ENCODE measurements at regions not wholly inside any gene's neighbourhood (a gene's known extent, or its start where the extent isn't known, plus 50 kb on each side); places are given as distances from the start of the nearest gene placed in this dataset.

- Histone ChIP-seq H3K4me3 (no peak overlapping the region), H3K27ac (no peak overlapping the region), H3K9me3 (no peaks in the 10 kb centered on the region), H3K36me3 (no peaks in the 10 kb centered on the region), H3K27me3 (no peaks in the 10 kb centered on the region), H3K4me1 (no peaks in the 10 kb centered on the region)
- no peak for DNase-seq
- in situ Hi-C loops (cut with MboI; ENCODE audit: low sequenced_read_pairs in 4 of 4) (no loop called here), intact Hi-C loops (cut with DNase I; ENCODE audit: low total_unique reads) (no loop called here)
- TF ChIP-seq CTCF (IDR thresholded peaks at IDR 0.05 in 4 of 5, conservative IDR thresholded peaks at IDR 0.05 in 1 of 5) (no peak), POLR2A (IDR thresholded peaks at IDR 0.05) (no peak)
- no peak for ATAC-seq
These were observed 277.6 kb downstream of the GASK1B start for GRCh38 chr4:157895205-157895604.

GRCh38 chr4:157889788-157890187 is 283.0 kb downstream of the GASK1B start:
- intact Hi-C loops (cut with DNase I; ENCODE audit: low total_unique reads), result no loop called here
- DNase-seq, result no peak
- no peak for TF ChIP-seq POLR2A (IDR thresholded peaks at IDR 0.05)
- no peak for TF ChIP-seq CTCF (IDR thresholded peaks at IDR 0.05 in 4 of 5, conservative IDR thresholded peaks at IDR 0.05 in 1 of 5)
- H3K9me3 ChIP-seq, result no peaks in the 10 kb centered on the region
- H3K4me3 ChIP-seq, result no peak overlapping the region
- H3K27me3 ChIP-seq, result no peaks in the 10 kb centered on the region
- no peak overlapping the region for H3K27ac ChIP-seq
- no peaks in the 10 kb centered on the region for H3K4me1 ChIP-seq
- H3K36me3 ChIP-seq, result no peaks in the 10 kb centered on the region
- in situ Hi-C loops (cut with MboI; ENCODE audit: low sequenced_read_pairs in 4 of 4), result no loop called here
- ATAC-seq, result no peak

GRCh38 chr4:157888281-157888680 is 284.5 kb downstream of the GASK1B start:
- in situ Hi-C loops (cut with MboI; ENCODE audit: low sequenced_read_pairs in 4 of 4), result no loop called here
- no peaks in the 10 kb centered on the region for H3K36me3 ChIP-seq
- H3K9me3 ChIP-seq, result no peaks in the 10 kb centered on the region
- H3K4me3 ChIP-seq, result no peak overlapping the region
- intact Hi-C loops (cut with DNase I; ENCODE audit: low total_unique reads), result no loop called here
- DNase-seq, result no peak
- ATAC-seq, result no peak
- no peak overlapping the region for H3K27ac ChIP-seq
- TF ChIP-seq POLR2A (IDR thresholded peaks at IDR 0.05) (no peak), CTCF (IDR thresholded peaks at IDR 0.05 in 4 of 5, conservative IDR thresholded peaks at IDR 0.05 in 1 of 5) (no peak)
- H3K27me3 ChIP-seq, result no peaks in the 10 kb centered on the region
- no peaks in the 10 kb centered on the region for H3K4me1 ChIP-seq

GRCh38 chr4:157887316-157887715 is 285.5 kb downstream of the GASK1B start:
- Histone ChIP-seq H3K27ac (no peak overlapping the region), H3K4me3 (no peak overlapping the region), H3K9me3 (no peaks in the 10 kb centered on the region), H3K36me3 (no peaks in the 10 kb centered on the region), H3K27me3 (no peaks in the 10 kb centered on the region), H3K4me1 (no peaks in the 10 kb centered on the region)
- intact Hi-C loops (cut with DNase I; ENCODE audit: low total_unique reads) (no loop called here), in situ Hi-C loops (cut with MboI; ENCODE audit: low sequenced_read_pairs in 4 of 4) (no loop called here)
- DNase-seq, result no peak
- TF ChIP-seq POLR2A (IDR thresholded peaks at IDR 0.05), result no peak
- TF ChIP-seq CTCF (IDR thresholded peaks at IDR 0.05 in 4 of 5, conservative IDR thresholded peaks at IDR 0.05 in 1 of 5), result no peak
- ATAC-seq, result no peak

GRCh38 chr4:157886645-157887044 is 286.2 kb downstream of the GASK1B start:
- H3K27ac ChIP-seq, result no peak overlapping the region
- DNase-seq (no peak), ATAC-seq (no peak)
- TF ChIP-seq POLR2A (IDR thresholded peaks at IDR 0.05) (no peak), CTCF (IDR thresholded peaks at IDR 0.05 in 4 of 5, conservative IDR thresholded peaks at IDR 0.05 in 1 of 5) (no peak)
- in situ Hi-C loops (cut with MboI; ENCODE audit: low sequenced_read_pairs in 4 of 4) (no loop called here), intact Hi-C loops (cut with DNase I; ENCODE audit: low total_unique reads) (no loop called here)
- no peak overlapping the region for H3K4me3 ChIP-seq
- no peaks in the 10 kb centered on the region for H3K36me3 ChIP-seq
- no peaks in the 10 kb centered on the region for H3K27me3 ChIP-seq
- H3K9me3 ChIP-seq, result no peaks in the 10 kb centered on the region
- no peaks in the 10 kb centered on the region for H3K4me1 ChIP-seq
